Peyer's patch (tissue), 4 donors: ENCODE measurements at regions not wholly inside any gene's neighbourhood (a gene's known extent, or its start where the extent isn't known, plus 50 kb on each side); places are given as distances from the start of the nearest gene placed in this dataset.

Experiments
- CTCF ChIP-seq, 6 experiments: fragments of 450-650 bp in 4 of 6; fragments of 200-600 bp in 2 of 6; sonication (generic) in 1 of 6; IDR thresholded peaks; one replicate each; pipeline ENCODE4 v1.5.1; 2017 to 2019; ENCODE audit warnings: antibody characterized with exemption in 6 of 6, mild to moderate bottlenecking in 3 of 6, moderate library complexity in 1 of 6
- POLR2A ChIP-seq, 2 donors: fragments of 450-650 bp; IDR thresholded peaks; one replicate each; pipeline ENCODE4 v1.5.1; 2017; ENCODE audit warnings: antibody characterized with exemption in 2 of 2, mild to moderate bottlenecking in 2 of 2, moderate library complexity in 2 of 2

GRCh38 chr9:16155878-16156277 lies 603.0 kb downstream of the CCDC171 start:
- TF ChIP-seq CTCF (IDR thresholded peaks at IDR 0.05) (no peak), POLR2A (IDR thresholded peaks at IDR 0.05) (no peak)
